Psoas muscle (tissue), 7 donors: ENCODE measurements at regions not wholly inside any gene's neighbourhood (a gene's known extent, or its start where the extent isn't known, plus 50 kb on each side); places are given as distances from the start of the nearest gene placed in this dataset.

Experiments used
- ATAC-seq, 4 donors: fragments of 200-7000 bp; cut with Tn5 transposase; one replicate each; pipeline ENCODE4 v1.9.1; 2020; ENCODE audit warnings: moderate library complexity in 3 of 4, mild to moderate bottlenecking in 2 of 4
- DNase-seq, 2 donors: peaks; one replicate each; pipeline ENCODE4 v3.0.0-alpha.2; 2020
- H3K27ac ChIP-seq: fragments of 200-600 bp; one replicate; pipeline ENCODE4 v1.8.0; 2022
- H3K27me3 ChIP-seq, 3 donors: fragments of 200-600 bp in 1 of 3; one replicate each; pipeline versions ENCODE4 v1.6.1 to v1.8.0; 2013 to 2022; ENCODE audit warnings: low read length in 2 of 3, mild to moderate bottlenecking in 2 of 3, moderate library complexity in 1 of 3; ENCODE audit not compliant: insufficient read depth in 3 of 3
- H3K36me3 ChIP-seq, 2 donors: fragments of 200-600 bp in 1 of 2; one replicate each; pipeline versions ENCODE4 v1.6.1 to v1.8.0; 2013 to 2022; ENCODE audit warnings: low read depth in 1 of 2, mild to moderate bottlenecking in 1 of 2, moderate library complexity in 1 of 2; ENCODE audit not compliant: insufficient read depth in 1 of 2
- H3K4me1 ChIP-seq: fragments of 200-600 bp; one replicate; pipeline ENCODE4 v1.8.0; 2022
- H3K4me3 ChIP-seq: fragments of 200-600 bp; one replicate; pipeline ENCODE4 v1.8.0; 2022; ENCODE audit warnings: mild to moderate bottlenecking
- H3K9me3 ChIP-seq: fragments of 200-600 bp; one replicate; pipeline ENCODE4 v1.8.0; 2022
- WGBS, 3 donors: extraction: QIAGEN DNeasy Blood & Tissue Kit; methylation state at CpG; one replicate each; pipeline versions ENCODE4 v1.1.6 to v1.1.7; 2013; 5-methylcytosine and 5-hydroxymethylcytosine counted together
- intact Hi-C, 2 donors: fragments of 100-400 bp; cut with DNase I; formaldehyde crosslinking; loops; one replicate each; pipeline versions ENCODE4 v1.11.0 to v1.14.2; 2022
- TF ChIP-seq, protein P1 (sequence below): fragments of 200-600 bp; IDR thresholded peaks from one replicate; pipeline ENCODE4 v1.8.0; 2022; ENCODE audit warnings: antibody characterized with exemption
- donor health status: healthy with polysubstance abuse.
- donor health status: DM: no; HTN: no; CAD: no; lungs with moderate emphysema.
- donor health status: Bipolar disorder and iron deficiency.
- donor health status: healthy.
- donor health status: DM: yes; HTN: yes; CAD: no.
- donor health status: DM: no; HTN: no; CAD: no.
- donor health status: DM: yes; HTN: yes; CAD: no.

DNA sequence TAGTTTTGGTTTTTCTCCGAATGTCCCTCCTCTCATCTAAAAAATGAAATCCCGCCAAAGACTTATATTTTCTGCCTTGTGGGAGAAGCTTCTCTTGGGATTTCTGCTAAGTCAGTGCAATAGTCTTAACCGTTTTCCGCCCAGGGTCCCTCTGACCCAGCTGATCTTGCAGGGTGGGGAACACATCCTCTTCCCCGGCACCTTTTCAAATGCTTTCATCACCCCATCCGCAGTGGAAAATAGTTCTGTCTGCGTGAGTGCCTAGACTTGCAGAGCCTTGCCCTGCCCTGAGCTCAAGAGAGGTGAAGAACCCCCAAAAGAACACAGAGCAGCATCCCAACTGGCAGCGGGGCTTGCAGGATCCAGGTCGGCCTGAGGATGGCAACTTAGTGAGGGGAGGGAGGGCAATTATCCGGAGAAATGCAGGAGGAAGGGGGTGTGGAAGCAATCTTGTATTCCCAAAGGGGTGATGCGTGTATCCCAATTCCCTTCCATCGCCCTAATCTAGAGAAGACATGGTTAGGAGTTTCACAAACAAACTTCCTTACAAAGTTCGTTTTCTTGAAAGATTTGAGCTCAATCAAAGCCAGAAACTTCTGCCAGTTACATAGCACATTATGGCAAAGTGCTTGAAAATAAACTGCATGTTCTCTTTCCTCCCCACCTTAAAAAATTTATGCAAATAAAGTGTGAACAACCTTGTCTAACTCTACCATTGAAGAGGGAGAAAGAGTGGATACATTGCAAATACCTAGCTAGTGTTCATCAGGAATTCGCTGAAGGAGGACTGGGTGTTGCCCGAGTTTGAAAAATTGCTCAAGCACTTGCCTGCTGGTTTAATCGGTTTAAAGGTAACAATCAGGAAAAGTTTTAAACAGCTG is 79.9 kb downstream of the NR2F2 start:
- peaks cover 19 to 95% (median 31%) of the 10 kb centered on the region in 3 donors for H3K27me3 ChIP-seq
- intact Hi-C loops, result loop anchor here in 1 of 2 donors (5.0 kb wide), 1 partner anchor 48 kb away; no protein-coding TSS in a partner anchor

DNA sequence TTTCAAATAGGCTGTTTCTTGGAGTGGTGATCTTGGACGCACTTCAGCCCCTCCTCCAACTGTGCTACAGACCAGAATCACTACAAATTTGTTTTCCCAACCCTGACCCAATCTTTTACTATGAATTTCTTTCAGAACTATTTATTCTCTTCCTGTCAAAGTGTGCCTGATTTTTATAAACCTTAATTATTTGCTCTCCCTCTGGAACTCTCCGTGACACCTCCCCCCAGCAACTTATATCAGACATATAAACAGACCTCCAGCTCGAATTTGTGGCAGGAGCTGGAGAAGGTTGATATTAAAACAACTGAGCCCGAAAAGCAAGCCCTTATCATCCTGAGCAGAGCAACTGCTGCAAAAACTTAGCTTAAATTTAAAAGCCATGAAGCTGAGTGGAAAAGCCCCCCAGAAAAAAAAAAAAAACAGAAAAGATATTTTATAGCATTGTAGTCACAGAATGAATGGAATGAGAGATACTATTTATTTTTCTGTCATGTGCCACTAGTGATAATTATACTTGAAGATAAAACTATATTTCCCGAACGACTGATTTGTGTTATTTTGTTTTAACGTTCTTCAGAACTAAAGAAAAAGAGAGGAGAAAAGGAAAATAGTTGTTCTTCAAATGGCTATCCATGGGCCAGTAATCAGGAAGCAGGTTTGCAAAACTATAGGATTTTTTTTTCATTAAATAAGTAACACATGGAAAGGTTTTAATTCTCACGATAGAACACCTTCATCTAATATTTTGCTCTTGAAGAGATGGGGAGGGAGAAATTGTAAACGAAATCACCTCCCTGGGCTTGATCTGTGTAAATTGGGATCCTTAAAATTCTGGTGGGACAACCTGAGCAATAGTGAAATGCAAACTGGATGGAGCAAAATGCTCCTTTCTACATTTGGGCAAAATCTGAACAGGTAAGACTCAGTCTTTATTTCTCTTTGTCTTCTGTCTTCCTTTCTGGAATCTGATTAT is 80.8 kb downstream of the NR2F2 start:
- no peak overlapping the region for H3K4me3 ChIP-seq
- WGBS, 3 donors, result 23 to 25% (median 24%) methylated on average over 9 of the region's 9 CpGs
- H3K27ac ChIP-seq, result no peak overlapping the region
- TF ChIP-seq, protein P1, sequence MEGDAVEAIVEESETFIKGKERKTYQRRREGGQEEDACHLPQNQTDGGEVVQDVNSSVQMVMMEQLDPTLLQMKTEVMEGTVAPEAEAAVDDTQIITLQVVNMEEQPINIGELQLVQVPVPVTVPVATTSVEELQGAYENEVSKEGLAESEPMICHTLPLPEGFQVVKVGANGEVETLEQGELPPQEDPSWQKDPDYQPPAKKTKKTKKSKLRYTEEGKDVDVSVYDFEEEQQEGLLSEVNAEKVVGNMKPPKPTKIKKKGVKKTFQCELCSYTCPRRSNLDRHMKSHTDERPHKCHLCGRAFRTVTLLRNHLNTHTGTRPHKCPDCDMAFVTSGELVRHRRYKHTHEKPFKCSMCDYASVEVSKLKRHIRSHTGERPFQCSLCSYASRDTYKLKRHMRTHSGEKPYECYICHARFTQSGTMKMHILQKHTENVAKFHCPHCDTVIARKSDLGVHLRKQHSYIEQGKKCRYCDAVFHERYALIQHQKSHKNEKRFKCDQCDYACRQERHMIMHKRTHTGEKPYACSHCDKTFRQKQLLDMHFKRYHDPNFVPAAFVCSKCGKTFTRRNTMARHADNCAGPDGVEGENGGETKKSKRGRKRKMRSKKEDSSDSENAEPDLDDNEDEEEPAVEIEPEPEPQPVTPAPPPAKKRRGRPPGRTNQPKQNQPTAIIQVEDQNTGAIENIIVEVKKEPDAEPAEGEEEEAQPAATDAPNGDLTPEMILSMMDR, result no peak
- H3K9me3 ChIP-seq, result no peaks in the 10 kb centered on the region
- ATAC-seq, result no peak
- intact Hi-C loops, result loop anchor here in 1 of 2 donors (5.0 kb wide), 1 partner anchor 49 kb away; no protein-coding TSS in a partner anchor
- no peak for DNase-seq
- peaks cover 10% of the 10 kb centered on the region for H3K4me1 ChIP-seq
- peaks cover 19 to 100% (median 34%) of the 10 kb centered on the region in 3 donors for H3K27me3 ChIP-seq
- H3K36me3 ChIP-seq, result no peaks in the 10 kb centered on the region

More for the DNA sequence above, 79.9 kb downstream of the NR2F2 start:
- no peak overlapping the region for H3K27ac ChIP-seq
- DNase-seq, result no peak
- TF ChIP-seq, protein P1, result no peak
- WGBS, 3 donors, result 13 to 16% (median 14%) methylated on average over 16 of the region's 16 CpGs
- no peaks in the 10 kb centered on the region for H3K9me3 ChIP-seq
- H3K4me3 ChIP-seq, result peak overlapping the region; percentile 60
- no peaks in the 10 kb centered on the region for H3K36me3 ChIP-seq
- no peak for ATAC-seq
- peaks cover 6% of the 10 kb centered on the region for H3K4me1 ChIP-seq

DNA sequence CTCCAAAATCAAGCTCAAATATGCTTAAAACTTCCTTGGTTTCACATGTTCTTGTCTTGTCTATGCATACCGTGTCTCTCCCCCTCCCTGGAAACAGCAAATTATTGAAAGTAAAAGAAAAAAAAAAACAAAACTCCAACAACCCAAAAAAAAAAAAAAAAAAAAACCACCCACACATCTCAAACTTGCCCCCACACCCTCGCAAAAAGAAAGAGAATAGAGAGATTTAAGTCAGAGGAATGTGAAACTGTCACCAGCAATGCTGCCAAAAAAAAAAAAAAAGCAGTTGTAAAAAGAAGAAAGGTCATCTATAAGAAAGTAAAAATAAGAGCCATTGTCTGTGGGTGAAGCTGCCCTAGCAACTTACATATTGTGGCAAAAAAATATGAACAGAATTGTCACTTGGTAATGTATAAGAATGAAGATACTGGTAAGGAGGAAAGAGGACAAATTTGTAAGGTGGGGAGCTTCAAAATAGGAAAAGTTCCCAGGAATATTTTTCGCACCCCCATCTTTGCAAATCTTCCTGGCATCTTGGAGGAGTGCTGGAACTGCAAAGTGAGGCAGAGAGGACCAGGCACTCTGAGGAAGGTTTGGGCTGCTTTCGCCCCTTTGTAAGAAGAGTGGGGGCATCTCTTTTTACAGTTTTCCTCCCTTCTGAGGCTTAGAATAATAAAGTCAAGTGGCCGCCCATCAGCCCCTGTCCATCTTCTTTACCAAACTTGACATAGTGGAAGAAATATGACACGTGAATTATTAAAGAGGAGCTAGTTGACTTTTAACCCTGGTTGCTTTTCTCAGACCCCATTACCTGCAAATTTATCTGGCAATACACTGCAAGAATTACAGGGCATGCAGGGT is 81.8 kb downstream of the NR2F2 start:
- intact Hi-C loops, result loop anchor here in 1 of 2 donors (5.0 kb wide), 1 partner anchor 50 kb away; no protein-coding TSS in a partner anchor
- Histone ChIP-seq H3K36me3 (no peaks in the 10 kb centered on the region), H3K9me3 (no peaks in the 10 kb centered on the region), H3K4me3 (no peak overlapping the region), H3K4me1 (peaks cover 19% of the 10 kb centered on the region), H3K27ac (no peak overlapping the region), H3K27me3 (peaks cover 19 to 100% (median 43%) of the 10 kb centered on the region in 3 donors)
- DNase-seq, result no peak
- TF ChIP-seq, protein P1, result no peak
- no peak for ATAC-seq
- 30 to 46% (median 40%) methylated on average over 6 of the region's 6 CpGs for WGBS, 3 donors

DNA sequence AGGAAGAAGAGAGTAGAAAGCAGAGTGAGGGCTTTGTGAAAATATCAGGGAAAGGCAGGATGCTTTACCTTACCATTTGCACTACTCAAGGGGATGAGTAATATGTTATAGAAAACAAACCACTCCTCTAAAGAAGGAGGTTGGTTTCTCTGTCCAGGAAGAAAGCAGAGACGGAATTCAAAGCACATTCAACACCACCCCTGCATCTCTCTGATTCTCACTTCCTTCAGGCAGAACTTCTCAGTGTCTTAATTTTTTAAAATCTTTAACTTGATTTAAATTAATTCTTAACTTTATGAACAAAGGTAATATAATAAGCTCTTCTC is 82.4 kb downstream of the NR2F2 start:
- peaks cover 19% of the 10 kb centered on the region for H3K4me1 ChIP-seq
- H3K9me3 ChIP-seq, result no peaks in the 10 kb centered on the region
- H3K36me3 ChIP-seq, result no peaks in the 10 kb centered on the region
- H3K27me3 ChIP-seq, result peaks cover 16 to 100% (median 48%) of the 10 kb centered on the region in 3 donors
- no peak for DNase-seq
- no peak for ATAC-seq
- TF ChIP-seq, protein P1, result no peak
- H3K27ac ChIP-seq, result no peak overlapping the region
- WGBS, 3 donors, result 28 to 66% (median 45%) methylated on average over 1 of the region's 1 CpG
- intact Hi-C loops, result loop anchor here in 1 of 2 donors (5.0 kb wide), 1 partner anchor 51 kb away; no protein-coding TSS in a partner anchor
- no peak overlapping the region for H3K4me3 ChIP-seq
